HG02759 (cell line): ENCODE measurements at regions not wholly inside any gene's neighbourhood (a gene's known extent, or its start where the extent isn't known, plus 50 kb on each side); places are given as distances from the start of the nearest gene placed in this dataset.

Experiments used
- ATAC-seq: cut with Tn5 transposase; IDR thresholded peaks from one replicate; pipeline ENCODE4 v1.9.1; 2021; ENCODE audit warnings: mild to moderate bottlenecking, moderate library complexity; ENCODE audit not compliant: unreplicated experiment

- no peak for ATAC-seq
These were observed 81.4 kb downstream of the ZNF608 start for GRCh38 chr5:124665035-124665434.

DNA sequence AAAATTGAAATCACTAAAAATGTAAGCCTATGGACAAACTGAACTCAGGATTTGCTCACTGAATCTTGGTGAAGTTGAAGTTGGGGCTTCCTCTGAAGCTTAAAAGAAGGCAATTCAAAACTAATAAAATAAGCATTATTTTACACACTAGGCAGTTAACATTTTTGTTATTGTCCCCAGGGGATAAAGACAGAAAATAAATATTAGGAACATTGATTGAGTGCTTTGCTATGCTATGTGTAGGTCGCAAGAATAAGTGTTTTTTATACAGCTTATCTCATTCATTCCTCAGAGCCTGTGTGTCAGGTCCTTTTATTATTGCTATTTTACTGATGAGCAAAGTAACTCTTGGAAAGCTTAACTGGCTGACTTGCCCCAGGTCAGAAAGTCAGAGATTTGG lies 82.2 kb downstream of the ZNF608 start:
- ATAC-seq = no peak

- no peak for ATAC-seq
These were observed 83.3 kb downstream of the ZNF608 start for GRCh38 chr5:124663101-124663506.

GRCh38 chr5:124662181-124662781 lies 84.2 kb downstream of the ZNF608 start:
- no peak for ATAC-seq

DNA sequence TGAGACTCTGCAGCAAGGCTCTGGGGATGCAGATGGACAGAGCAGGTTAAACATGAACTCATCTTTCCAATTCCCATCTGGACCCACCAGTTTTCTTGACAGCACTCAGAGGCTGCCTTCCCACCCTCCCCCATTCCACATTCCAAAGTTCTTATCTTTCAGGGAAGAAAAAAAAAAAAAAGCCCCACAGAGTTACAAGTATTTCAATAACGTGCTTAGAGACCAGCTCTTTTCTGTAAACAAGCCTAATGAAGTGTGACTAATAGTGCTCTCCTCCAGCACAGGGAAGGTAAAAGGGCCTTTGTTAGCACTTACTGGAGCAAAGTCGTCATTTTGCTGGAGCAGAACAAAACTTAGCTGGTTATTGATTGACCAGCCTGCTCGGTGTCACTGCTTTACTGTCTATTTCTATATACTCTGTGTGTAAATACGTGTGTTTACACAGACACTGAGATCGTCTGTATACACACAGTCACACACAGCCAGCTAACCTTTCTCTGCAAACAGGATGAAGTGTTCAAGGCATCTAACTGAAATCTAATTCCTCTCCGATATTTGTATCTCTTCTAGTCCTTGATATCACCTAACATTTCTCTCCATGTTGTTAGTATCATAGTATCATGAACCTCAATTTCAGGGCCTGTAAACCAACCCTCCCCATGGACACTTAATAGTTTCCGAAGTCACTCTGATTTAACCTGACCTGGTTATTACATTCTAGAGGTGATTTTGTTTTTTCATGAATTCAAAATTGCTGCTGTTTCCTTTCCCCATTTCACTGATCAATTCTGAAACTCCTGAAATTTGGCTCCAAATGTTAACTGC lies 84.9 kb downstream of the ZNF608 start:
- ATAC-seq = peak; percentile 63

- ATAC-seq = no peak
These were observed 86.0 kb downstream of the ZNF608 start for GRCh38 chr5:124660229-124661093.

- no peak for ATAC-seq
These were observed 86.6 kb downstream of the ZNF608 start for GRCh38 chr5:124659798-124660197.

- no peak for ATAC-seq
These were observed 87.4 kb downstream of the ZNF608 start for GRCh38 chr5:124658867-124659557.

- ATAC-seq = no peak
These were observed 90.4 kb downstream of the ZNF608 start for GRCh38 chr5:124655921-124656511.

DNA sequence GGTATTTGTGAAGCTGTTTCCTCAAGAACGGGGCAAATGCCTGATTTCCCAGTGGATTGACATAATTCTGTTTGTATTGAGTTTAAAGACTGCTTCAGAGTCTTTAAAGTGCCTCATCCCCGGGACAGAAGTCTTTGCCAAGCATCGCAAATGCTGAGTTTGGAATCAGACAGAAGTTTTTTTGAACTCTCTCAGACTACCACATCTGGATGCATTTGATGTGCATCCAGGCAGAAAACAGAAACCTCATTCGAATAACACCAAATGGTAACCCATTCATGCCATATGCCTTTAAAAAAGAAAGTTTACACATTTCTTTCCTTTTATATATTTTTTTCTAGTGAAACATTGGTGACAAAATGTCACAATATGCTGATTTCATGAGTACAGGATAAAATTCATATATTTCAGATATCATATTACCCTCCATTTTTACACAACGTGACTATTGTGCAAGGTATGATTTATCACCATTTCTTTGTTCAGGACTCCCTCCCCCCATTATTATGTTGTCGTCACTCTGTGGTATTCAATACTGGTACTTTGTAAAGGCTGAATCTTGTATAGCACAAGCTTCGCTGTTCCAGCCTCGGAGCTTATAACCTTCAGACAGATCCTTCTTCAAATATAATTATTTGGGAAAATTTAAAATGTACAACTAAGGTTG lies 91.1 kb downstream of the ZNF608 start:
- ATAC-seq = no peak

DNA sequence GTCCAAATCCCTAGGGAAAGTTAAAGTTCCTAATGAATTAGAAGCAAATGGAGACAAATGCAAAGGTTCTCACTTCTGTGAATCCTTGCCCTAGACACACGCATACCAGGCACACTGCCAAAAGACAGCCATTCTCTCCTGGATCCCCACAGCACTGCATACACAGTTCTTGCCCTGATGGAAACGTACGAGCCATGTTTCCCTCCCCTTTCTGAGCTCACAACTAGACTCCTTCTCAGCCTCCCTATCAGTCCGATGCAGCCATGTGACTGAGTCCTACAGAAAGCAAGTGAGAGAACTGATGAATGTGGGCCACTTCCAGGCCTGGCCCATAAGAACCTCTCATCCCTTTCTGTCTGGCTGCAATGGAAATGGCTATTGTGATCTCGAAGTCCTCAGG lies 92.0 kb downstream of the ZNF608 start:
- no peak for ATAC-seq

- ATAC-seq = no peak
These were observed 92.8 kb downstream of the ZNF608 start for GRCh38 chr5:124653666-124654065.

- no peak for ATAC-seq
These were observed 93.5 kb downstream of the ZNF608 start for GRCh38 chr5:124652892-124653441.

GRCh38 chr5:124652514-124652819 lies 94.0 kb downstream of the ZNF608 start:
- no peak for ATAC-seq

GRCh38 chr5:124651663-124652513 lies 94.6 kb downstream of the ZNF608 start:
- ATAC-seq = peak; percentile 34

DNA sequence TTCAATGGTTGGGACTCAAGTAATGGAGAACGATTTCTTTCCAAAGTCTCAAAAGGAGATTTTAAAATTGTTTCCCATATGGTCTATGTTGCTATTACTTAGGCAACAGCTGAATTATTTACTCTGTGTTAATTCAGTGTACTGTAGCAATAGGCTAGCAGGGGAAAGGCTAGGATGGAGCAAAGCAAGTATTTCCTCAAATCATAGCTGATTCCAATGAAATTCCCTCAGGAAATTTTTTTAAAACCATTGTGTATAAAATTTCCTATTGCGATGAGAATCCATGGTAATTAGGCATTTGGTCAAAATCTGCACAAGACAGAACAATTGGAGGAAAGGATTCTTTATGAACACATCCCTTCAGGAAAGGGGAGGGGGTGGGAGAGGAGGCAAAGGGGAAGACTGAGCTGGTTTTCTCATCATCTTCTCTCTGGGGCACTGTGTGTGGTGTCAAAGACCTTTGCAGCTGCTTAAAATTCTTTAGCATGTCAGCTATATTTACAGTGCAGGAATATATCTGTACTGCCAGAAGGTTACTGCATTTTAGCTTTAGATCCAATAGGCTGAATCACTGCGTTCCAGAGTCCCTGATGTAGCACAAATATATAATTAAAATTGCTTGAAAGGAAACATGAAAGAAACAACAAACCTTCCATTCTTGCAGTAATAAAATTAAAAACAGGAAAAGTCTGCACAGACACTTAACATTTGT lies 95.3 kb downstream of the ZNF608 start:
- ATAC-seq = no peak

DNA sequence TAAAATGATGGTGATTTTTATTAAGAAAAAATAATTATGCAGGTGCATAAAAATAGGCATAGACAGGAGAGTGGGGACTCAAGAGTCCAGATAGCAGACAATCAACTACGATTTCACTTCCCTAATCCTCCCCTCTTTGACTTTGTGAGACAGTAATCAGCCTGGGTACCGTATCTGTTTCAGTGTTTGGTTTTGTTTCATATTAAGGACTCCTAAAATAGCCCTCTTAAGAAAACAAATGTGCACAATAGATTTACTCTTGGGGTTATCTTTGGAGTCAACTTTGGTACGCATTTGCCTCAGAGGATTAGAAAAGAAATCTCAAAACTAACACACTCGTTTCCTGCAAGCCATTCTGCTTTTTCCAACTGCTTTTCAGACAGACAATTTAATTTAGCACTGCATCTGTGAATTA lies 96.3 kb downstream of the ZNF608 start:
- ATAC-seq = peak; percentile 62

DNA sequence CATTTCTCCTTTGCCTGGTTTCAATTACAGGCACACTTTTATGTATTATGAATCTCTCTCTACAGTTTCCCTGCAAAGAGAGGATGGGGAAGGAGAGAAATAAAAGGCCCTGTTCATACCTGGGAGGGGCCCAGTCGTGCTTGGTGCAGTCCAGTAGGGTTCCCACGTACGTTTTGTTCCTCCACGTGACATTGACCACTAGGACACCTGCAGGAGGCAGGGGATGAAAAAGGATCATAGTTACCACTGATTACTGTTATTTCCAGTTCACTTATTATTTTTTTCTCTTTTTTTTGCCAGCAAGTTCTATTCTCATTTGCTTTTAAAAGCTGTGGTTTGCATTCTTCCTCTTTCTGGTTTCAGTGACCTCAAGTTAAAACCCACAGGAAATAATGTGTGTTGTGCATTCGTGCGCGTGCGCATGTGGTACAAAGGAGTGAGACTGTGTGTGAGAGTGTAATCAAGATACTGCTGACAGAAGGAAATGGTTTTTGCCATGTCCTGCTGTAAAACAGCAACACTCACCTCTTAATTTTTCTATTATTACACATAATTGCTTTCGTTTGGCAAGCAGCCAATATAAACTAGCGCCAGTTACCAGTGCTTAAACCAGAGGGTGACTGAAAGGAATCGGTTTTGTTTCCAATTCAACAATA lies 96.8 kb downstream of the ZNF608 start:
- ATAC-seq = peak; percentile 78
